PC-3 (cell line): ENCODE measurements at regions not wholly inside any gene's neighbourhood (a gene's known extent, or its start where the extent isn't known, plus 50 kb on each side); places are given as distances from the start of the nearest gene placed in this dataset.

Experiments
- ATAC-seq: fragments of 200-7000 bp; cut with Tn5 transposase; 2 replicates; pipeline ENCODE4 v1.9.1; 2020; ENCODE audit warnings: mild to moderate bottlenecking, moderate library complexity
- BruUV-seq: library from RNA; stranded (reverse); fragments of 400-500 nt; replicated peaks from 2 replicates; lab custom pipeline; 2021; lab: Mats Ljungman, UMichigan
- CTCF ChIA-PET: fragments of 300-600 bp; sonication (Branson Sonifier 250); formaldehyde crosslinking; loops from one replicate; lab custom pipeline; 2022; ENCODE audit warnings: antibody characterized with exemption; lab: Charles Lee
- POLR2A ChIA-PET: fragments of 300-600 bp; sonication (Branson Sonifier 250); formaldehyde crosslinking; loops from one replicate; lab custom pipeline; 2022; ENCODE audit warnings: antibody characterized with exemption; ENCODE audit not compliant: unreplicated experiment; lab: Charles Lee
- DNase-seq: peaks from one replicate; pipeline ENCODE4 v3.0.0-alpha.2; 2015
- H2AFZ ChIP-seq: fragments of 300-600 bp; sonication (generic); 2 replicates; pipeline ENCODE4 v1.6.0; 2016; ENCODE audit warnings: antibody characterized with exemption, low read length
- H3F3A ChIP-seq: fragments of 300-600 bp; sonication (generic); one replicate; pipeline ENCODE4 v1.6.0; 2017; ENCODE audit warnings: antibody characterized with exemption, low read length, control low read depth, mild to moderate bottlenecking; ENCODE audit not compliant: unreplicated experiment
- H3K27ac ChIP-seq: fragments of 300-600 bp; sonication (generic); 2 replicates; pipeline ENCODE4 v1.5.1; 2016; ENCODE audit warnings: mild to moderate bottlenecking, low read length
- H3K27me3 ChIP-seq: fragments of 300-600 bp; sonication (generic); 2 replicates; pipeline ENCODE4 v1.6.1; 2016; ENCODE audit warnings: low read length, mixed read lengths
- H3K36me3 ChIP-seq: fragments of 300-600 bp; sonication (generic); 2 replicates; pipeline ENCODE4 v1.6.1; 2016; ENCODE audit warnings: low read depth, mixed run types, low read length, mixed read lengths
- H3K4me1 ChIP-seq: fragments of 300-600 bp; sonication (generic); 2 replicates; pipeline ENCODE4 v1.5.1; 2016; ENCODE audit warnings: low read length; ENCODE audit not compliant: insufficient read depth
- H3K4me2 ChIP-seq: fragments of 300-600 bp; sonication (generic); 2 replicates; pipeline ENCODE4 v1.6.0; 2016; ENCODE audit warnings: low read length
- H3K4me3 ChIP-seq: fragments of 300-600 bp; sonication (generic); 2 replicates; pipeline ENCODE4 v1.5.1; 2016; ENCODE audit warnings: mild to moderate bottlenecking, low read length, mixed read lengths
- H3K79me2 ChIP-seq: fragments of 300-600 bp; sonication (generic); 2 replicates; pipeline ENCODE4 v1.6.1; 2017; ENCODE audit warnings: low read length, mixed read lengths
- H3K9ac ChIP-seq: fragments of 300-600 bp; sonication (generic); 2 replicates; pipeline ENCODE4 v1.6.0; 2016; ENCODE audit warnings: mild to moderate bottlenecking, low read length
- H3K9me2 ChIP-seq: fragments of 300-600 bp; sonication (generic); replicated peaks from 2 replicates; pipeline ENCODE4 v1.6.1; 2016; ENCODE audit warnings: mixed run types, low read length, mixed read lengths
- H3K9me3 ChIP-seq: fragments of 300-600 bp; sonication (generic); 2 replicates; pipeline ENCODE4 v1.6.1; 2016; ENCODE audit warnings: low read length, mixed read lengths
- H4K20me1 ChIP-seq: fragments of 300-600 bp; sonication (generic); 2 replicates; pipeline ENCODE4 v1.6.1; 2016; ENCODE audit warnings: low read length, mixed read lengths
- EZH2 ChIP-seq: fragments of 300-600 bp; sonication (generic); IDR thresholded peaks from one replicate; pipeline ENCODE4 v1.6.1; 2017; ENCODE audit warnings: antibody characterized with exemption, mild to moderate bottlenecking, low read length; ENCODE audit not compliant: unreplicated experiment
- EZH2phosphoT487 ChIP-seq: fragments of 300-600 bp; sonication (generic); IDR thresholded peaks from 2 replicates; pipeline ENCODE4 v1.6.1; 2018; ENCODE audit warnings: mild to moderate bottlenecking, antibody characterized with exemption, low read length, borderline replicate concordance
- intact Hi-C: fragments of 100-400 bp; cut with micrococcal nuclease; formaldehyde crosslinking; loops from 2 replicates; pipeline ENCODE4 v1.9.0; 2023
- TF ChIP-seq, protein P1 (sequence below): fragments of 300-600 bp; sonication (generic); conservative IDR thresholded peaks from 2 replicates; pipeline ENCODE4 v1.5.1; 2017; ENCODE audit warnings: antibody characterized with exemption, low read depth, mild to moderate bottlenecking, low read length

DNA sequence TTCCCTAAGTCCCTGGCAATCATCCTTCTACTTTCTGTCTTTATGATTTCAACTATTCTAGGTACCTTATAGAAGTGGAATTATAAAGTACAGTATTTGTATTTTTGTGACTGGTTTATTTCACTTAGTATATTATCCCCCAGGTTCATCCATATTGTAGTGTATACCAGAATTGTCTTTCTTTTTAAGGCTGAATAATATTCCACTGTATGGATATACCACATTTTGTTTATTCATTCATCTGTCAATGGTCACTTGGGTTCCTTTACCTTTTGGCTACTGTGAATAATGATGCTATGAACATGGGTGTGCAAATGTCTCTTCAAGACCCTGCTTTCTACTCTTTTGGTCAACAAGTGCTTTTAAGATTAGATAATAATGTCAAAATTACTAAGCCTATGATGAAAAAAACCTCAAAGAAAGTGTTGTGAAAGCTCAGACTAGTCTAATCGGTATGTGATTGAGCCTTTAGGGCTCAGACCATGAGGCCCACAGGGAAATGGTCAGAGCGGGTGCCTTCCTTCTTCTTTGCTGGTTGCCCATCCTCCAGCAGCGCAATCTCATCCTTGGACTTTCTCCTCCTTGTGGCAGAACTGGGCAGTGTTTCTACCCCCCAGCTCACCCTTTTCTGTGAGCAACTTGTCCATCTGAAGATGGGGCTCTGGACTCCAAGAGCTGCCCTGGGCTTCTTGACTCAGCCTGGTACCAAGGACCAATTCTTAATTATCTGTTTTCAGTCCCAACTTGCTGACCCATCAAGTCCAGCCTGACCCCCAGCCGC, 105.4 kb downstream of the TTC8 start:
- no peak for TF ChIP-seq EZH2phosphoT487
- no peak for TF ChIP-seq EZH2
- TF ChIP-seq, protein P1, sequence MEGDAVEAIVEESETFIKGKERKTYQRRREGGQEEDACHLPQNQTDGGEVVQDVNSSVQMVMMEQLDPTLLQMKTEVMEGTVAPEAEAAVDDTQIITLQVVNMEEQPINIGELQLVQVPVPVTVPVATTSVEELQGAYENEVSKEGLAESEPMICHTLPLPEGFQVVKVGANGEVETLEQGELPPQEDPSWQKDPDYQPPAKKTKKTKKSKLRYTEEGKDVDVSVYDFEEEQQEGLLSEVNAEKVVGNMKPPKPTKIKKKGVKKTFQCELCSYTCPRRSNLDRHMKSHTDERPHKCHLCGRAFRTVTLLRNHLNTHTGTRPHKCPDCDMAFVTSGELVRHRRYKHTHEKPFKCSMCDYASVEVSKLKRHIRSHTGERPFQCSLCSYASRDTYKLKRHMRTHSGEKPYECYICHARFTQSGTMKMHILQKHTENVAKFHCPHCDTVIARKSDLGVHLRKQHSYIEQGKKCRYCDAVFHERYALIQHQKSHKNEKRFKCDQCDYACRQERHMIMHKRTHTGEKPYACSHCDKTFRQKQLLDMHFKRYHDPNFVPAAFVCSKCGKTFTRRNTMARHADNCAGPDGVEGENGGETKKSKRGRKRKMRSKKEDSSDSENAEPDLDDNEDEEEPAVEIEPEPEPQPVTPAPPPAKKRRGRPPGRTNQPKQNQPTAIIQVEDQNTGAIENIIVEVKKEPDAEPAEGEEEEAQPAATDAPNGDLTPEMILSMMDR, result peak; percentile 40; the same call in 1 of the 2 replicates
- Histone ChIP-seq H3K4me2 (no peak overlapping the region), H3K4me3 (no peak overlapping the region), H3K79me2 (no peaks in the 10 kb centered on the region), H3K27ac (no peak overlapping the region), H3F3A (no peaks in the 10 kb centered on the region), H3K9me3 (no peaks in the 10 kb centered on the region), H3K27me3 (no peaks in the 10 kb centered on the region), H3K36me3 (no peaks in the 10 kb centered on the region), H4K20me1 (no peaks in the 10 kb centered on the region), H3K9me2 (no peaks in the 10 kb centered on the region), H2AFZ (no peak overlapping the region), H3K9ac (no peak overlapping the region), H3K4me1 (no peaks in the 10 kb centered on the region)
- no TSS peak for BruUV-seq
- ATAC-seq (no peak), DNase-seq (peak; percentile 25)
- intact Hi-C loops, result no loop called here
- ChIA-PET CTCF (interaction anchor here (0.6 to 1.0 kb wide), 2 partner anchors 142 to 372 kb away, joined by 3 read pairs; no protein-coding TSS in a partner anchor), POLR2A (no interaction called here)

DNA sequence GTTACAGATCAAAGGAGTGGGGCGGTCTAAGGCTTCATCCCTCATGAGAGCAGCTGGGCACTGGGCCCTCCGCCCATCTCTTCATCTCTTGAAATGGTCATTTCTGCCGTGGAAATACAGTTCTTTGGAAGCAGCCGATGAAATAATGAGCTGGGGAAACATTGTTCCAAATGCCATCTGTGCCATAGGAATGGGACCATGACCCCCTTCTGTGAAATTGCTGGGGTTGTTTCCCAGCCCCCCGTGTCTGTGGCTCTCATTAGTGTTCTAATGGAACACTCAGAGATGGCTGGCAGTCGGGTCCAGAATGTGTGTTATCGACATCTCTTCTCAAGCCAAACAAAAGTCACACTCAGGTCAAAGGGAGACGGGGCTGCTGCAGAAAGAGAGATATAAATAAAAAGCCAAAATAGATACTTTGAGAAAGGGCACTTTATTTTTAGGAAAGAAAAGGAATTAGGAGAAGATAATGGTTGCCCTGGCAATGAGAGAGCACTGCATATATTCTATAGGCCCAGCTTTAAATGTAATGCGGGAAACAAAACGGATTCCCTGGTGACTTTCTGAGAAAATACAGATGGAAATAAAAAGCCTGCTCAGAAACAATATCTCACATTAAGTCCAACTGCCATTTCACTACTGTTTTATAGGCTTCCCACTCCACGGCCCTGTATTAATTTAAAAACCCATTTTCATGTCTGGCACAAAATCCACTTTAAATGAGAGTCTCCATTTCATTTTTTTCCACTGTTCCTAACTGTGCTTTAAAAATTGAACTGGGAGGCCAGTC, 107.1 kb downstream of the TTC8 start:
- Histone ChIP-seq H4K20me1 (no peaks in the 10 kb centered on the region), H2AFZ (no peak overlapping the region), H3K27me3 (no peaks in the 10 kb centered on the region), H3K36me3 (no peaks in the 10 kb centered on the region), H3F3A (no peaks in the 10 kb centered on the region), H3K79me2 (no peaks in the 10 kb centered on the region), H3K4me3 (no peak overlapping the region), H3K9me2 (no peaks in the 10 kb centered on the region), H3K4me2 (no peak overlapping the region), H3K9ac (no peak overlapping the region), H3K27ac (no peak overlapping the region), H3K4me1 (no peaks in the 10 kb centered on the region), H3K9me3 (no peaks in the 10 kb centered on the region)
- no TSS peak for BruUV-seq
- intact Hi-C loops, result no loop called here
- no peak for TF ChIP-seq EZH2
- no peak for TF ChIP-seq EZH2phosphoT487
- TF ChIP-seq, protein P1, result no peak
- POLR2A ChIA-PET, result no interaction called here
- no peak for ATAC-seq
- CTCF ChIA-PET, result no interaction called here
- DNase-seq, result no peak
